ENCODE measurements at regions not wholly inside any gene's neighbourhood (a gene's known extent, or its start where the extent isn't known, plus 50 kb on each side); places are given as distances from the start of the nearest gene placed in this dataset.

DNA sequence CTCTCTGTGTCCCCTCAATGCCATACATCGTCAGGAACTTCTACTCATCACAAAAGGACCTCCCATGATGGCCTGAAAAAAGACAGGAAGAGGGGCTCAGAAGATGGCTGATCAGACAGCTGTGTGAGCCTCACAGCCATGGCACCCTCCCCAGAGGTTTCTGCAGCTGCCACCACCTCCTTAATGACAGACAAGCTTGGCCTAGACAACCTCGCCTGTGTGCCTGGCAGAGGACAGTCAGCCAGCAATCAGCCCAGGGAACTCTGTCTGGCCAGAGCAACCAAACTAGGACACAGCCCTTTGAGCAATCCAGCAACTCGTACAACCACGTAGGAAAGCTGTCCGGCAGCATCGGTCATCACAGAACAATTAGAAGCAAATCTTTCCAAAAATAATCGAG is 54.2 kb upstream of the MED9 start:
- TF ChIP-seq SUZ12 (IDR thresholded peaks at IDR 0.05; ENCODE audit: extremely low read depth, insufficient read depth, insufficient read length) (no peak), YY1 (IDR thresholded peaks at IDR 0.05; ENCODE audit: insufficient read depth, insufficient read length) (no peak), ZNF274 (IDR thresholded peaks at IDR 0.05; ENCODE audit: low read depth, low read length) (no peak)
- DNase-seq (ENCODE audit: low read depth, low spot score): no peak
- Histone ChIP-seq H3K36me3 (ENCODE audit: insufficient read depth, insufficient read length, low read length) (no peaks in the 10 kb centered on the region), H3K4me3 (ENCODE audit: insufficient read length, low read depth) (no peak overlapping the region), H3K9ac (ENCODE audit: insufficient read length, low read depth) (no peak overlapping the region), H3K27me3 (ENCODE audit: insufficient read depth, insufficient read length) (no peaks in the 10 kb centered on the region), H3K9me3 (ENCODE audit: insufficient read depth, low read length) (peaks cover 43% of the 10 kb centered on the region), H3K4me1 (ENCODE audit: insufficient read depth, insufficient read length) (no peaks in the 10 kb centered on the region)

DNA sequence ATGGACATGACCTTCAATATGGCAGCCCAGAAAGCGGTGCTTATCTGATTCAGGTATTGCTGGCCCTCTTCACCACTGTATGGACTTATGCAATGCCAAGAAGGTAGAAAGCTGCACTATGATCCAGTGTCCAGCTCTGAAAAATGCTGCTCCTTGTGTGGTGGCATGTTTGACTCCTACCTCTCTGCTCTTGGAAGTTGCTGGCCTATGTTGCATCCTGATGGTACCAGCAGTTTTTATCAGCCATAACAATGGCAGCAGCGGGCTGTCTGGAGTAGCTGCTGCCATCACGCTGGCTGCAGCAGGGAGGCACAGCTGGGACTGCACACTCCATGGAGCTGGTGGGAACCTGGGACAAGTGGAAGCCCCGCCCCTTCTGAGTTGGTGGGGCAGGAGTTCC is 53.1 kb upstream of the MED9 start:
- no peak overlapping the region for H3K9ac ChIP-seq (ENCODE audit: insufficient read length, low read depth)
- no peaks in the 10 kb centered on the region for H3K27me3 ChIP-seq (ENCODE audit: insufficient read depth, insufficient read length)
- H3K4me1 ChIP-seq (ENCODE audit: insufficient read depth, insufficient read length): no peaks in the 10 kb centered on the region
- H3K9me3 ChIP-seq (ENCODE audit: insufficient read depth, low read length): peaks cover 43% of the 10 kb centered on the region
- TF ChIP-seq SUZ12 (IDR thresholded peaks at IDR 0.05; ENCODE audit: extremely low read depth, insufficient read depth, insufficient read length) (no peak), ZNF274 (IDR thresholded peaks at IDR 0.05; ENCODE audit: low read depth, low read length) (no peak), YY1 (IDR thresholded peaks at IDR 0.05; ENCODE audit: insufficient read depth, insufficient read length) (no peak)
- no peak overlapping the region for H3K4me3 ChIP-seq (ENCODE audit: insufficient read length, low read depth)
- DNase-seq (ENCODE audit: low read depth, low spot score): no peak
- no peaks in the 10 kb centered on the region for H3K36me3 ChIP-seq (ENCODE audit: insufficient read depth, insufficient read length, low read length)

DNA sequence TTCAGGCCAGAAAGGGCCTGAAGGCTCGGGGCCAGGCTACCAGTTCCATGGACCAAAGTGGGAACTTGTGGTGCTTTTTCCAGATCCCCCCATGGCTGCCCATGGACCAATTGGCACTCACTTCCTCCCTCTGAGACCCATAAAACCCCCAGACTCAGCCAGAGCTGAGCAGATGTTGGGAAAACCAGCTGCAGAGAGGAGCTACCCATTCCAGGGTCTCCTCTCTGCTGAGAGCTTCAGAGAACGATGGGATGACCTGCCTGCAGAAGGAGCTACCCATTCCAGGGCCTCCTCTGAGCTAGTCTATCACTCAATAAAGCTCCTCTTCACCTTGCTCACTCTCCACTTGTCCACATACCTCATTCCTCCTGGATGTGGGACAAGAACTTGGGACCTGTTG is 52.2 kb upstream of the MED9 start:
- H3K9ac ChIP-seq (ENCODE audit: insufficient read length, low read depth): no peak overlapping the region
- peaks cover 40% of the 10 kb centered on the region for H3K9me3 ChIP-seq (ENCODE audit: insufficient read depth, low read length)
- no peak overlapping the region for H3K4me3 ChIP-seq (ENCODE audit: insufficient read length, low read depth)

GRCh38 chr17:17425005-17425404 is 51.8 kb upstream of the MED9 start:
- no peaks in the 10 kb centered on the region for H3K36me3 ChIP-seq (ENCODE audit: insufficient read depth, insufficient read length, low read length)
- peaks cover 36% of the 10 kb centered on the region for H3K9me3 ChIP-seq (ENCODE audit: insufficient read depth, low read length)
- DNase-seq (ENCODE audit: low read depth, low spot score): no peak
- H3K9ac ChIP-seq (ENCODE audit: insufficient read length, low read depth): no peak overlapping the region
- TF ChIP-seq YY1 (IDR thresholded peaks at IDR 0.05; ENCODE audit: insufficient read depth, insufficient read length): no peak
- no peak for TF ChIP-seq ZNF274 (IDR thresholded peaks at IDR 0.05; ENCODE audit: low read depth, low read length)
- TF ChIP-seq SUZ12 (IDR thresholded peaks at IDR 0.05; ENCODE audit: extremely low read depth, insufficient read depth, insufficient read length): no peak
- H3K27me3 ChIP-seq (ENCODE audit: insufficient read depth, insufficient read length): no peaks in the 10 kb centered on the region
- no peak overlapping the region for H3K4me3 ChIP-seq (ENCODE audit: insufficient read length, low read depth)
- H3K4me1 ChIP-seq (ENCODE audit: insufficient read depth, insufficient read length): no peaks in the 10 kb centered on the region

More for the DNA sequence above, 52.2 kb upstream of the MED9 start:
- no peaks in the 10 kb centered on the region for H3K36me3 ChIP-seq (ENCODE audit: insufficient read depth, insufficient read length, low read length)
- H3K27me3 ChIP-seq (ENCODE audit: insufficient read depth, insufficient read length): no peaks in the 10 kb centered on the region
- TF ChIP-seq SUZ12 (IDR thresholded peaks at IDR 0.05; ENCODE audit: extremely low read depth, insufficient read depth, insufficient read length) (no peak), ZNF274 (IDR thresholded peaks at IDR 0.05; ENCODE audit: low read depth, low read length) (no peak), YY1 (IDR thresholded peaks at IDR 0.05; ENCODE audit: insufficient read depth, insufficient read length) (no peak)
- no peak for DNase-seq (ENCODE audit: low read depth, low spot score)
- H3K4me1 ChIP-seq (ENCODE audit: insufficient read depth, insufficient read length): no peaks in the 10 kb centered on the region

DNA sequence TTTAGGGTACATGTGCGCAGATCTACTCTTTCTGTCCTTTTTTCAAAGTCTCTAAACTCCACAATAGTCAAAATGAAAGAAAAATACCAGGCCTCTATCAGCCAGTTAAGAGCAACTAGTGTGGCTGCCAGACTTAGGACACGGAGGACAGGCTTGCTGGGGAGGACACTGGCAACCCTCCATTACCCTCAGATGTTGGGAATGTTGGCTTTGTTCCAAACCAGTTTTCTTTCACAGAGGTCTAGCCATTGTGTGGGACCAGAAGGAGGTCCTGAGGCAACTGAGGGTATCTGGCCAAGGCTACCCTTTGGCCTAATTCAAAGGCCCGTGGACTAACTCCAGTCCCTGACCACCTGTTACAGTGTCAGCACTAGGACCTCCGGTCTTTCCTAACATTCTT is 51.2 kb upstream of the MED9 start:
- Histone ChIP-seq H3K4me3 (ENCODE audit: insufficient read length, low read depth) (no peak overlapping the region), H3K36me3 (ENCODE audit: insufficient read depth, insufficient read length, low read length) (no peaks in the 10 kb centered on the region), H3K4me1 (ENCODE audit: insufficient read depth, insufficient read length) (no peaks in the 10 kb centered on the region), H3K9me3 (ENCODE audit: insufficient read depth, low read length) (peaks cover 34% of the 10 kb centered on the region), H3K27me3 (ENCODE audit: insufficient read depth, insufficient read length) (no peaks in the 10 kb centered on the region), H3K9ac (ENCODE audit: insufficient read length, low read depth) (no peak overlapping the region)
- DNase-seq (ENCODE audit: low read depth, low spot score): no peak
- TF ChIP-seq SUZ12 (IDR thresholded peaks at IDR 0.05; ENCODE audit: extremely low read depth, insufficient read depth, insufficient read length): no peak
- no peak for TF ChIP-seq YY1 (IDR thresholded peaks at IDR 0.05; ENCODE audit: insufficient read depth, insufficient read length)
- no peak for TF ChIP-seq ZNF274 (IDR thresholded peaks at IDR 0.05; ENCODE audit: low read depth, low read length)

DNA sequence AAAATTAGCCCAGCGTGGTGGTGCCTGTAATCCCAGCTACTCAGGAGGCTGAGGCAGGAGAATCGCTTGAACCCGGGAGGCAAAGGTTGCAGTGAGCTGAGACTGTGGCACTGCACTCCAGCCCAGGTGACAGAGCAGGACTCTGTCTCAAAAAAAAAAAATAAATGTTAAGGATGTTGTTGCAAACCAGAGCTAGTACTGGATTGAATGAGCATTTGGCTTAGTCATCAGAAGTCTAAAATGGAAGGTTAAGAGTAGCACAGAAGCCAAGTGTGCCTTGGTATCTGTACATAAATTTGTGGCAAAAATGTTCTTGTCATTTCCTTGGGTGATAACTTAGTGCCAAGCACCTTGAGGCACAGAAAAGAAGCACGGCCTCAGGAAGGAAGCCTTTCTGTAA is 50.6 kb upstream of the MED9 start:
- Histone ChIP-seq H3K4me3 (ENCODE audit: insufficient read length, low read depth) (no peak overlapping the region), H3K9ac (ENCODE audit: insufficient read length, low read depth) (no peak overlapping the region), H3K36me3 (ENCODE audit: insufficient read depth, insufficient read length, low read length) (no peaks in the 10 kb centered on the region), H3K27me3 (ENCODE audit: insufficient read depth, insufficient read length) (no peaks in the 10 kb centered on the region), H3K4me1 (ENCODE audit: insufficient read depth, insufficient read length) (no peaks in the 10 kb centered on the region), H3K9me3 (ENCODE audit: insufficient read depth, low read length) (peaks cover 34% of the 10 kb centered on the region)
- DNase-seq (ENCODE audit: low read depth, low spot score): no peak
- TF ChIP-seq ZNF274 (IDR thresholded peaks at IDR 0.05; ENCODE audit: low read depth, low read length): no peak
- TF ChIP-seq SUZ12 (IDR thresholded peaks at IDR 0.05; ENCODE audit: extremely low read depth, insufficient read depth, insufficient read length): no peak
- TF ChIP-seq YY1 (IDR thresholded peaks at IDR 0.05; ENCODE audit: insufficient read depth, insufficient read length): no peak
